ENCODE measurements at regions not wholly inside any gene's neighbourhood (a gene's known extent, or its start where the extent isn't known, plus 50 kb on each side); places are given as distances from the start of the nearest gene placed in this dataset.

DNA sequence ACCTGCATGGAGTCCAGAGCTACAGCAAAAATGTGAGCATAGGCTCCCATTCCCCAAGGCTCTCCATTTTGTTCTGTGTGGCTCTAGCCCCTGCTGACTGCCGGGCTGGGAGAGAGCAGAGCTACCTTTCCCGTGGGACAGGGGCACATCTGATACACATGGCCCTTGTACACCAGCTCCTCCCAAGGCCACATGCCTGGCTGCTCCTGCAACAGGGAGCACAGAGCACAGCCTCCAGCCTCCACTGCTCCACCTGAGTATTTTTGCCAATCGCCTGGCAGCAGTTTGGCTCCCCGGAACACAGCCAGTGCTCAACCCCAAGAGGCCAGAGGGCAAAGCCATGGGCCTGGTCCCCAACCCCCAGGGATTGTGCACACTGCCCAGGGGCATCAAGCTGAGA lies 146.5 kb downstream of the CHD1L start:
- TF ChIP-seq POLR2A (IDR thresholded peaks at IDR 0.05; ENCODE audit: low read length) (no peak), MAZ (IDR thresholded peaks at IDR 0.05; ENCODE audit: borderline replicate concordance, low read depth, low read length) (no peak), ZNF302 (CRISPR knock-in tag; IDR thresholded peaks at IDR 0.05) (no peak), RNF2 (IDR thresholded peaks at IDR 0.05; ENCODE audit: borderline replicate concordance, low read depth) (no peak), NR3C1 (IDR thresholded peaks at IDR 0.05) (no peak), TP53 (CRISPR knock-in tag; IDR thresholded peaks at IDR 0.05) (no peak)
- TF ChIP-seq, protein P1, sequence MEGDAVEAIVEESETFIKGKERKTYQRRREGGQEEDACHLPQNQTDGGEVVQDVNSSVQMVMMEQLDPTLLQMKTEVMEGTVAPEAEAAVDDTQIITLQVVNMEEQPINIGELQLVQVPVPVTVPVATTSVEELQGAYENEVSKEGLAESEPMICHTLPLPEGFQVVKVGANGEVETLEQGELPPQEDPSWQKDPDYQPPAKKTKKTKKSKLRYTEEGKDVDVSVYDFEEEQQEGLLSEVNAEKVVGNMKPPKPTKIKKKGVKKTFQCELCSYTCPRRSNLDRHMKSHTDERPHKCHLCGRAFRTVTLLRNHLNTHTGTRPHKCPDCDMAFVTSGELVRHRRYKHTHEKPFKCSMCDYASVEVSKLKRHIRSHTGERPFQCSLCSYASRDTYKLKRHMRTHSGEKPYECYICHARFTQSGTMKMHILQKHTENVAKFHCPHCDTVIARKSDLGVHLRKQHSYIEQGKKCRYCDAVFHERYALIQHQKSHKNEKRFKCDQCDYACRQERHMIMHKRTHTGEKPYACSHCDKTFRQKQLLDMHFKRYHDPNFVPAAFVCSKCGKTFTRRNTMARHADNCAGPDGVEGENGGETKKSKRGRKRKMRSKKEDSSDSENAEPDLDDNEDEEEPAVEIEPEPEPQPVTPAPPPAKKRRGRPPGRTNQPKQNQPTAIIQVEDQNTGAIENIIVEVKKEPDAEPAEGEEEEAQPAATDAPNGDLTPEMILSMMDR (IDR thresholded peaks at IDR 0.05): no peak
- TF ChIP-seq, protein P2, sequence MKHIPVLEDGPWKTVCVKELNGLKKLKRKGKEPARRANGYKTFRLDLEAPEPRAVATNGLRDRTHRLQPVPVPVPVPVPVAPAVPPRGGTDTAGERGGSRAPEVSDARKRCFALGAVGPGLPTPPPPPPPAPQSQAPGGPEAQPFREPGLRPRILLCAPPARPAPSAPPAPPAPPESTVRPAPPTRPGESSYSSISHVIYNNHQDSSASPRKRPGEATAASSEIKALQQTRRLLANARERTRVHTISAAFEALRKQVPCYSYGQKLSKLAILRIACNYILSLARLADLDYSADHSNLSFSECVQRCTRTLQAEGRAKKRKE (CRISPR knock-in tag; IDR thresholded peaks at IDR 0.05; ENCODE audit: low read depth): no peak
